ENCODE measurements at regions not wholly inside any gene's neighbourhood (a gene's known extent, or its start where the extent isn't known, plus 50 kb on each side); places are given as distances from the start of the nearest gene placed in this dataset.
"Not testable (repeated sequence)": the region's sequence is repeated elsewhere in the genome, so short reads cannot be mapped to it uniquely, and the experiment has no call there.

DNA sequence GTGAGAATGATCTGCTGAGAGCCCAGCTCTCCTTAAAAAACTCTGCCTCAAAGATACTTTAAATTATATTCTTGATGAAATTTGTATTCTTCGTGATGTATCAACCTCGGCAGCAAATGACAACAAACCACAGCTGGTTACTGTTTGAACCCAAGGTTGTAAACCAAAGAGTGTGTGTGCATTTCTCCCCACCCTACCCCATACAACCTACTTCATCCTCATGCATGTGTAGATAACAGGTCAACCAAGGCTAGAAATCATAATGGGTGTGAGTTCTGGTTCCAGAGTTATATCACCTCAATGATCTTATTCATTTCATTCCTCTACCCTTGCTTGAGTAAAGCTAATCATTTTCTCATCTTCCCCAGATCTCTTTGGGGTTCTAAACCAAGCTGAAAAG lies 58.8 kb upstream of the DPP6 start:
- in situ Hi-C loops (cut with HindIII; ENCODE audit: extremely low pct_ligation_motif_present, low pct_unique_long_range_greater_than_20kb): not testable (repeated sequence)

DNA sequence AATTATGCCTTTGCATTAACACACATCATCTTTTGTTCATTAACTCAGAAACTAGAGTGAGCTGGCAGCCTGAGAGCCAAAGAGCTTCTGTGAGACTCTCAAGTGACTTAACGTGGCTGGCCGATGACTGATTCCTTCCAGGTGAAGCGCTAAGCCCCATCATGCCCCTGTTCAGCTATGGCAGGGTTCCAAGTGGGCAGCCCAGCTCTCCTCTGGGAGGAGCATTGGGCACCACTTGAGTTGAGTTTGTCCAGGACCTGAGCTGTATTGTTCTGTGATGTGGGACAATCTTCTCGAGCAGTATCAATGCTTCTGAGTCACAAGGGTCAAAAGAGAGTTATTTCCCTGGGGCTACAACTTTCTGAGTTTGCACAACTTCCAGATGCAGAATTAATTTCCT lies 53.3 kb upstream of the DPP6 start:
- ATAC-seq; POLR2A ChIA-PET; BruUV-seq (replicated peaks): not testable (repeated sequence)

More for the DNA sequence above, 58.8 kb upstream of the DPP6 start:
- H3K79me2 ChIP-seq (ENCODE audit: insufficient read depth, low read length); H2AFZ ChIP-seq (ENCODE audit: low read length); FAIRE-seq; BruUV-seq (replicated peaks); H4K20me1 ChIP-seq (ENCODE audit: insufficient read depth, low read length); H3K36me3 ChIP-seq (replicated peaks in 1 of 2; ENCODE audit: control insufficient read depth in 1 of 2, insufficient read depth in 2 of 2, low read length in 2 of 2); H3K9ac ChIP-seq (ENCODE audit: insufficient read depth, low read depth, low read length); CTCF ChIA-PET (ENCODE audit: low intra/inter-chr PET ratio, low total read pairs); H3K4me3 ChIP-seq (replicated peaks in 1 of 3; ENCODE audit: insufficient read depth in 1 of 3, low read depth in 2 of 3, low read length in 3 of 3); DNase-seq (ENCODE audit: low spot score); H3K27ac ChIP-seq (ENCODE audit: extremely low read length, insufficient read depth, low read length); POLR2A ChIA-PET; H3K9me3 ChIP-seq (ENCODE audit: low read length); intact Hi-C loops (cut with micrococcal nuclease; ENCODE audit: unreplicated experiment); ATAC-seq; H3K4me2 ChIP-seq (ENCODE audit: low read depth, low read length); H3K4me1 ChIP-seq (ENCODE audit: insufficient read depth, low read length); H3K27me3 ChIP-seq (ENCODE audit: control insufficient read depth in 1 of 2, insufficient read depth in 2 of 2, low read length in 2 of 2): not testable (repeated sequence)
- 1% methylated on average over 2 of the region's 2 CpGs for WGBS (ENCODE audit: low lambda C conversion rate)

More for the DNA sequence above, 53.3 kb upstream of the DPP6 start:
- H3K4me1 ChIP-seq (ENCODE audit: insufficient read depth, low read length); CTCF ChIA-PET (ENCODE audit: low intra/inter-chr PET ratio, low total read pairs); H3K27ac ChIP-seq (ENCODE audit: extremely low read length, insufficient read depth, low read length); H4K20me1 ChIP-seq (ENCODE audit: insufficient read depth, low read length); FAIRE-seq; H3K36me3 ChIP-seq (replicated peaks in 1 of 2; ENCODE audit: control insufficient read depth in 1 of 2, insufficient read depth in 2 of 2, low read length in 2 of 2); H3K4me2 ChIP-seq (ENCODE audit: low read depth, low read length); in situ Hi-C loops (cut with HindIII; ENCODE audit: extremely low pct_ligation_motif_present, low pct_unique_long_range_greater_than_20kb); H3K79me2 ChIP-seq (ENCODE audit: insufficient read depth, low read length); H2AFZ ChIP-seq (ENCODE audit: low read length); H3K9ac ChIP-seq (ENCODE audit: insufficient read depth, low read depth, low read length); H3K4me3 ChIP-seq (replicated peaks in 1 of 3; ENCODE audit: insufficient read depth in 1 of 3, low read depth in 2 of 3, low read length in 3 of 3); DNase-seq (ENCODE audit: low spot score); H3K9me3 ChIP-seq (ENCODE audit: low read length); intact Hi-C loops (cut with micrococcal nuclease; ENCODE audit: unreplicated experiment); H3K27me3 ChIP-seq (ENCODE audit: control insufficient read depth in 1 of 2, insufficient read depth in 2 of 2, low read length in 2 of 2): not testable (repeated sequence)
- 20% methylated on average over 2 of the region's 4 CpGs for WGBS (ENCODE audit: low lambda C conversion rate)

Small RNA genes lying in the stretch of these regions (small RNA-seq; reads per million reads assigned to genes)
- 0 reads per million in 3 experiments for gene AC005588.1 (ENCODE audit: insufficient read depth in 2 of 3, insufficient read length in 3 of 3, low read depth in 2 of 3, low replicate concordance in 1 of 3)
- gene AC079809.1 (ENCODE audit: insufficient read depth in 2 of 3, insufficient read length in 3 of 3, low read depth in 2 of 3, low replicate concordance in 1 of 3): 0 reads per million in 3 experiments
